ENCODE measurements at regions not wholly inside any gene's neighbourhood (a gene's known extent, or its start where the extent isn't known, plus 50 kb on each side); places are given as distances from the start of the nearest gene placed in this dataset.

DNA sequence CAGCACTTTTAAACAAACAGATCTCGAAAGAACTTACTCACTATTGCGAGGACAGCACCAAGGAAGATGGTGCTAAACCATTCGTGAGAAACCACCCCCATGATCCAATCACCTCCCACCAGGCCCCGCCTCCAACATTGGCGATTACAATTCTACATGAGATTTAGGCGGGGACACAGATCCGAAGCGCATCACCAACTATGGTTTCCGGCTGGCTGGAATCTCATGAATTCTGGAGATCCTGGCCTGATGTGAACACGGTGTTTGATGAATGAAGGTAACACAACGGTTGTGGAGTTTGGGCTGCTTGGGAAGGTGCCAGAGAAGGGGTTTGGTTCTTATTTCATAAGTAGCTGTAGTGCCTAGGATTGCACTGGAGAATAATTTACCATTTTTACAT is 216.7 kb downstream of the EMX2 start:
- H3K4me3 Mint-ChIP-seq = no peak overlapping the region
- ATAC-seq (ENCODE audit: low read depth) = no peak
- intact Hi-C loops (cut with micrococcal nuclease) = no loop called here
- no peak overlapping the region for H3K27ac Mint-ChIP-seq
- TF ChIP-seq, protein P1, sequence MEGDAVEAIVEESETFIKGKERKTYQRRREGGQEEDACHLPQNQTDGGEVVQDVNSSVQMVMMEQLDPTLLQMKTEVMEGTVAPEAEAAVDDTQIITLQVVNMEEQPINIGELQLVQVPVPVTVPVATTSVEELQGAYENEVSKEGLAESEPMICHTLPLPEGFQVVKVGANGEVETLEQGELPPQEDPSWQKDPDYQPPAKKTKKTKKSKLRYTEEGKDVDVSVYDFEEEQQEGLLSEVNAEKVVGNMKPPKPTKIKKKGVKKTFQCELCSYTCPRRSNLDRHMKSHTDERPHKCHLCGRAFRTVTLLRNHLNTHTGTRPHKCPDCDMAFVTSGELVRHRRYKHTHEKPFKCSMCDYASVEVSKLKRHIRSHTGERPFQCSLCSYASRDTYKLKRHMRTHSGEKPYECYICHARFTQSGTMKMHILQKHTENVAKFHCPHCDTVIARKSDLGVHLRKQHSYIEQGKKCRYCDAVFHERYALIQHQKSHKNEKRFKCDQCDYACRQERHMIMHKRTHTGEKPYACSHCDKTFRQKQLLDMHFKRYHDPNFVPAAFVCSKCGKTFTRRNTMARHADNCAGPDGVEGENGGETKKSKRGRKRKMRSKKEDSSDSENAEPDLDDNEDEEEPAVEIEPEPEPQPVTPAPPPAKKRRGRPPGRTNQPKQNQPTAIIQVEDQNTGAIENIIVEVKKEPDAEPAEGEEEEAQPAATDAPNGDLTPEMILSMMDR (IDR thresholded peaks at IDR 0.05) = no peak
- no peak for DNase-seq
- no peaks in the 10 kb centered on the region for H3K36me3 Mint-ChIP-seq (ENCODE audit: low read depth)
- CTCF ChIA-PET = no interaction called here
- H3K9me3 Mint-ChIP-seq = no peaks in the 10 kb centered on the region
- H3K4me1 Mint-ChIP-seq = no peaks in the 10 kb centered on the region
- POLR2A ChIA-PET = no interaction called here
- H3K27me3 Mint-ChIP-seq = peaks cover 4% of the 10 kb centered on the region

DNA sequence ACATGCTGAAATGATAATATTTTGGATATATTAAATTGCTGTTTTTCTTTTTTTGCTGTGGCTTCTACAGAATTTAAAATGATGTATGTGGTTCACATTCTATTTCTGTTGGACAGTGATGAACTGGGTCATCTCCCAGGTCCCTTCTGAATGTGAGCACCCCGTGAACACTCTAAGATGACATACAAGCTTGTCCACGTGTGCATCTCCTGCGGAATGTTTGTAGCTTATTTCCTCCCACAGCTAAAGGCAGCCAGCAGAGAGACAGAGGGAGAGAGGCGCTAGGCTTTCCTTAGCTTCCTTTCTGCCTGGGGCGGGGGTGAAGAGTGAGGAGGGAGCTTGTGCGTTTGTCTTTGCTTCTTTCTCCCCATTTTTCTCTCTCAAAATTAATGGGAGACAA is 219.1 kb downstream of the EMX2 start:
- intact Hi-C loops (cut with micrococcal nuclease) = no loop called here
- peaks cover 6% of the 10 kb centered on the region for H3K27me3 Mint-ChIP-seq
- no peak overlapping the region for H3K27ac Mint-ChIP-seq
- no peaks in the 10 kb centered on the region for H3K9me3 Mint-ChIP-seq
- no peaks in the 10 kb centered on the region for H3K4me1 Mint-ChIP-seq
- TF ChIP-seq, protein P1 (IDR thresholded peaks at IDR 0.05) = no peak
- H3K36me3 Mint-ChIP-seq (ENCODE audit: low read depth) = no peaks in the 10 kb centered on the region
- DNase-seq = no peak
- ATAC-seq (ENCODE audit: low read depth) = no peak
- ChIA-PET POLR2A (no interaction called here), CTCF (no interaction called here)
- no peak overlapping the region for H3K4me3 Mint-ChIP-seq

DNA sequence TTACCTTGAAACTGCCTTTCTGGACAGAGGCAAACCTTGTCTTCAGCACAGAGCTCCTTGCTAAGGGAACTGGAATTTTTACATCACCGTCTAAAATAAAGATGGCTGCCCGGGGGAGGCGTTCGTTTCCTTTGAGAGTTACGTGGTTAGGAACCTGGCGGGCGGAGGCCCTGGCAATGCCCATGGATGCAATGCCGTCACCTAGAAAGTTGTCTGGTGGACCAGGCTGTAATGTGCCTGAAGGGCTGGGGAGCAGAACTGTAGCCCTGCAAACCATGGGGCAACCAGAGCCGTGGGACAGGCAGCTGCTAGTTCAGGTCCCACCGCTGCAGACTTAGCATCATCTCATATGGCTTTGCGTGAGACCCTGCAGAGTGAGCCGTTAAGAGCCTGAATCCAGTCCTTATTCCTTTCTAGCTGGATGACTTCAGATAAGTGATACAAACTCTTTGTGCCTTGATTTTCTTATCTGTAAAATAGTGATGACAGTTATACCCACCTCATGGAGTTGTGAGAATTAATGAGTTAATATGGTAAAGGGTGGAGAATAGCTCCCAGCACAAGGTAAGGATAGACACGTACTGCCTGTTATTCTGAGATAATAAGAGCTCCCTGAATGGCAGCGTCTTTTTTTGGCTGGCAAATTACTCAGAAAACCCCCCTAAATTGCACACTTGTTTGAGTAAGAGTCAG is 219.7 kb downstream of the EMX2 start:
- H3K27me3 Mint-ChIP-seq = peaks cover 6% of the 10 kb centered on the region
- no peaks in the 10 kb centered on the region for H3K4me1 Mint-ChIP-seq
- TF ChIP-seq, protein P1 (IDR thresholded peaks at IDR 0.05) = no peak
- H3K27ac Mint-ChIP-seq = no peak overlapping the region
- H3K9me3 Mint-ChIP-seq = no peaks in the 10 kb centered on the region
- no peak for DNase-seq
- CTCF ChIA-PET = no interaction called here
- intact Hi-C loops (cut with micrococcal nuclease) = no loop called here
- H3K36me3 Mint-ChIP-seq (ENCODE audit: low read depth) = no peaks in the 10 kb centered on the region
- no peak overlapping the region for H3K4me3 Mint-ChIP-seq
- POLR2A ChIA-PET = no interaction called here
- ATAC-seq (ENCODE audit: low read depth) = no peak

DNA sequence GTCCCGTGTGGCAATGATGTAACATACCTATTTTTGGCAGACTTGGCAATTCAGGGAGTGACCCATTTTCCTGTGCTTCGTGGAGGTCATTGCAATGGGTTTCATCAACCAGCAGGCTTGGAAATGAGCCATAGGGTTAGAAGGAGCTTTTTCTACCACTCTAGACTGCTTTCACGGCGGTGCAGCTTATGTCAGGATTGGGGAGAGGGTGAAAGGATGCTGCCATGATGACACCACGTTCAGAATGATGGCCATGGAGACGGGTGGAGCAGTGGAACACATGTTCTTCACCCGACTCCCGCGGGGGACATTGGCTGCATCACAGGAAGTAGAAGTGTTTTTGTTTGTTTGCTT is 220.2 kb downstream of the EMX2 start:
- DNase-seq (no peak), ATAC-seq (ENCODE audit: low read depth) (no peak)
- Mint-ChIP-seq H3K4me3 (no peak overlapping the region), H3K27me3 (peaks cover 6% of the 10 kb centered on the region), H3K36me3 (ENCODE audit: low read depth) (no peaks in the 10 kb centered on the region), H3K27ac (no peak overlapping the region), H3K9me3 (no peaks in the 10 kb centered on the region), H3K4me1 (no peaks in the 10 kb centered on the region)
- ChIA-PET CTCF (no interaction called here), POLR2A (no interaction called here)
- intact Hi-C loops (cut with micrococcal nuclease) = no loop called here
- TF ChIP-seq, protein P1 (IDR thresholded peaks at IDR 0.05) = no peak

DNA sequence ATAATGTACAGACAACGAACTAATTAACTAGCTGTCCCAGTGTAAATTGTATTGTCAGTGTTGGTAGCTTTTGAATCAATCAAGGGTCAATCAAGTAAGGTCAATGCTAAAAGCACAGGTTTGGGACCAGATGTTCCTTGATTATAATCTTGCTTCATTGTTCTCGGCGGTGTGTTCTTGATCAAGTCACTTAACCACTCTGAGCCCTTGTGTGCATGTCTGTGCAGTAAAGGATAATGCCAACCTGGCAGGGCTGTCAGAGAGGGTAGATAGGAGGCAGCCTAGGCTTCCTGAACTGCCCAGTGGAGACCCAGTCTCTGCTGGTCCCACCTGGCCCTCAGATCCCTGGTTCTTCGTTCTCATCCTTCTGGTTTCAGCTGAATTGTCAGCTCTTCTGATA is 221.0 kb downstream of the EMX2 start:
- Mint-ChIP-seq H3K36me3 (ENCODE audit: low read depth) (no peaks in the 10 kb centered on the region), H3K4me3 (no peak overlapping the region), H3K27me3 (peaks cover 8% of the 10 kb centered on the region), H3K27ac (no peak overlapping the region), H3K4me1 (no peaks in the 10 kb centered on the region), H3K9me3 (no peaks in the 10 kb centered on the region)
- POLR2A ChIA-PET = no interaction called here
- intact Hi-C loops (cut with micrococcal nuclease) = no loop called here
- ATAC-seq (ENCODE audit: low read depth) = no peak
- DNase-seq = no peak
- TF ChIP-seq, protein P1 (IDR thresholded peaks at IDR 0.05) = no peak
- CTCF ChIA-PET = no interaction called here

Measured in activated B cell treated with CpG ODN at 0.5 μM for 24 hours (primary cell).